ENCODE measurements at regions not wholly inside any gene's neighbourhood (a gene's known extent, or its start where the extent isn't known, plus 50 kb on each side); places are given as distances from the start of the nearest gene placed in this dataset.

- TF ChIP-seq SRF (IDR thresholded peaks at IDR 0.05; ENCODE audit: low read depth), result no peak
- Histone ChIP-seq H3K27me3 (ENCODE audit: insufficient read depth, low read length) (no peaks in the 10 kb centered on the region), H3K27ac (ENCODE audit: low read depth, low read length) (no peak overlapping the region), H3K9me3 (ENCODE audit: control insufficient read depth in 1 of 2, insufficient read depth in 1 of 2, low read depth in 1 of 2, low read length in 2 of 2) (no peaks in the 10 kb centered on the region), H3K4me2 (ENCODE audit: low read length) (no peak overlapping the region), H3K4me3 (replicated peaks in 1 of 2; ENCODE audit: low read depth in 1 of 2, low read length in 2 of 2) (no peak overlapping the region), H3K9me2 (ENCODE audit: insufficient read depth) (no peaks in the 10 kb centered on the region), H2AFZ (ENCODE audit: low read depth, low read length, poor library complexity, severe bottlenecking) (no peak overlapping the region), H4K20me1 (ENCODE audit: insufficient read depth) (no peaks in the 10 kb centered on the region), H3K79me2 (ENCODE audit: insufficient read depth, low read length) (no peaks in the 10 kb centered on the region), H3K9ac (ENCODE audit: low read length) (no peak overlapping the region), H3K4me1 (ENCODE audit: control insufficient read depth in 1 of 2, insufficient read depth in 2 of 2, low read length in 2 of 2) (no peaks in the 10 kb centered on the region), H3K36me3 (ENCODE audit: control insufficient read depth in 1 of 2, insufficient read depth in 2 of 2, low read length in 2 of 2) (no peaks in the 10 kb centered on the region)
- ChIA-PET RAD21 (ENCODE audit: low non-redundant PET in 1 of 2, low total read pairs in 2 of 2, uncharacterized antibody in 2 of 2, unreplicated experiment in 2 of 2) (no interaction called here), POLR2A (no interaction called here), CTCF (no interaction called here)
- ATAC-seq (no peak), DNase-seq (ENCODE audit: low read depth, low spot score) (no peak)
- BruUV-seq (replicated peaks), result no TSS peak
- intact Hi-C loops (cut with micrococcal nuclease), result no loop called here
Observed at GRCh38 chr3:16686679-16687078, 81.5 kb upstream of the DAZL start.

- Histone ChIP-seq H4K20me1 (ENCODE audit: insufficient read depth) (no peaks in the 10 kb centered on the region), H3K4me2 (ENCODE audit: low read length) (no peak overlapping the region), H3K4me3 (replicated peaks in 1 of 2; ENCODE audit: low read depth in 1 of 2, low read length in 2 of 2) (no peak overlapping the region), H2AFZ (ENCODE audit: low read depth, low read length, poor library complexity, severe bottlenecking) (no peak overlapping the region), H3K27me3 (ENCODE audit: insufficient read depth, low read length) (no peaks in the 10 kb centered on the region), H3K79me2 (ENCODE audit: insufficient read depth, low read length) (no peaks in the 10 kb centered on the region), H3K9ac (ENCODE audit: low read length) (no peak overlapping the region), H3K36me3 (ENCODE audit: control insufficient read depth in 1 of 2, insufficient read depth in 2 of 2, low read length in 2 of 2) (no peaks in the 10 kb centered on the region), H3K4me1 (ENCODE audit: control insufficient read depth in 1 of 2, insufficient read depth in 2 of 2, low read length in 2 of 2) (no peaks in the 10 kb centered on the region), H3K9me2 (ENCODE audit: insufficient read depth) (no peaks in the 10 kb centered on the region), H3K27ac (ENCODE audit: low read depth, low read length) (no peak overlapping the region), H3K9me3 (ENCODE audit: control insufficient read depth in 1 of 2, insufficient read depth in 1 of 2, low read depth in 1 of 2, low read length in 2 of 2) (no peaks in the 10 kb centered on the region)
- ChIA-PET POLR2A (no interaction called here), RAD21 (ENCODE audit: low non-redundant PET in 1 of 2, low total read pairs in 2 of 2, uncharacterized antibody in 2 of 2, unreplicated experiment in 2 of 2) (no interaction called here), CTCF (no interaction called here)
- no peak for TF ChIP-seq SP1 (IDR thresholded peaks at IDR 0.05; ENCODE audit: low read depth)
- no peak for TF ChIP-seq SRF (IDR thresholded peaks at IDR 0.05; ENCODE audit: low read depth)
- no peak for TF ChIP-seq SIN3A (IDR thresholded peaks at IDR 0.05; ENCODE audit: low read depth)
- no peak for TF ChIP-seq RAD21 (IDR thresholded peaks at IDR 0.05; ENCODE audit: low read depth)
- TF ChIP-seq POLR2AphosphoS5 (IDR thresholded peaks at IDR 0.05; ENCODE audit: low read depth, low read length), result no peak
- no peak for TF ChIP-seq FOSL1 (IDR thresholded peaks at IDR 0.05; ENCODE audit: low read depth)
- no peak for TF ChIP-seq ZNF274 (IDR thresholded peaks at IDR 0.05; ENCODE audit: low read depth, low read length)
- no peak for TF ChIP-seq ELF1 (IDR thresholded peaks at IDR 0.05; ENCODE audit: borderline replicate concordance, low read depth)
- no peak for TF ChIP-seq CBX3 (IDR thresholded peaks at IDR 0.05; ENCODE audit: low read depth)
- no peak for TF ChIP-seq POLR2A (IDR thresholded peaks at IDR 0.05; ENCODE audit: borderline replicate concordance, extremely low read depth, insufficient read depth, insufficient read length)
- no peak for TF ChIP-seq TCF7L2 (IDR thresholded peaks at IDR 0.05; ENCODE audit: borderline replicate concordance, extremely low read depth, insufficient read depth, insufficient read length)
- no peak for TF ChIP-seq EGR1 (IDR thresholded peaks at IDR 0.05; ENCODE audit: low read depth)
- no peak for TF ChIP-seq ZFX (IDR thresholded peaks at IDR 0.05)
- TF ChIP-seq CEBPB (IDR thresholded peaks at IDR 0.05; ENCODE audit: low read depth), result no peak
- no peak for ATAC-seq
- no peak for DNase-seq (ENCODE audit: low read depth, low spot score)
- intact Hi-C loops (cut with micrococcal nuclease), result no loop called here
- BruUV-seq (replicated peaks), result no TSS peak
Observed at GRCh38 chr3:16687221-16687620, 82.0 kb upstream of the DAZL start.

All from HCT116 (cell line).